22Rv1 (cell line): ENCODE measurements at regions not wholly inside any gene's neighbourhood (a gene's known extent, or its start where the extent isn't known, plus 50 kb on each side); places are given as distances from the start of the nearest gene placed in this dataset.

Source experiments
- ZFX ChIP-seq: fragments of 450-650 bp; IDR thresholded peaks from 2 replicates; pipeline ENCODE4 v1.6.1; 2017; ENCODE audit warnings: antibody characterized with exemption, borderline replicate concordance
- TF ChIP-seq, protein P1 (sequence below): fragments of 450-650 bp; IDR thresholded peaks from 2 replicates; pipeline ENCODE4 v1.5.1; 2017; ENCODE audit warnings: mild to moderate bottlenecking

DNA sequence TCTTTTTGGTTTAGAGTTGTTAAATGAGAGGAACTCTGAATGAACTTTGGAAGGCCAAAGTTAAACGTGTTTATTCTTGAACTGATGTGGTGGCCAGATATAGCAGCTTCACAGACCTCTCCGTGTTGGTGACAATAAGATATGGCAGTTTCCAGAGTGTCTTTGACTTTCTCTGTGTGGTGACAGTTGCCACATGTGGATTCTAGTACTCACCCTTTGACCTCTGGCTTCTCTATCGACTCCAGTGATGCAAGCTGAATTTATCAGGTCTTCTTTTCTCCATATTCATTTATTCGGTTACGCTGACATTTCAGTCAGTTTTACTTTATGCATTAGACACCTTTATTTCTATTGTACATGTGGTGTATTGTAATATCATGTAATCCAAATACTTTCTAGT, 1469.5 kb downstream of the SLITRK1 start:
- TF ChIP-seq, protein P1, sequence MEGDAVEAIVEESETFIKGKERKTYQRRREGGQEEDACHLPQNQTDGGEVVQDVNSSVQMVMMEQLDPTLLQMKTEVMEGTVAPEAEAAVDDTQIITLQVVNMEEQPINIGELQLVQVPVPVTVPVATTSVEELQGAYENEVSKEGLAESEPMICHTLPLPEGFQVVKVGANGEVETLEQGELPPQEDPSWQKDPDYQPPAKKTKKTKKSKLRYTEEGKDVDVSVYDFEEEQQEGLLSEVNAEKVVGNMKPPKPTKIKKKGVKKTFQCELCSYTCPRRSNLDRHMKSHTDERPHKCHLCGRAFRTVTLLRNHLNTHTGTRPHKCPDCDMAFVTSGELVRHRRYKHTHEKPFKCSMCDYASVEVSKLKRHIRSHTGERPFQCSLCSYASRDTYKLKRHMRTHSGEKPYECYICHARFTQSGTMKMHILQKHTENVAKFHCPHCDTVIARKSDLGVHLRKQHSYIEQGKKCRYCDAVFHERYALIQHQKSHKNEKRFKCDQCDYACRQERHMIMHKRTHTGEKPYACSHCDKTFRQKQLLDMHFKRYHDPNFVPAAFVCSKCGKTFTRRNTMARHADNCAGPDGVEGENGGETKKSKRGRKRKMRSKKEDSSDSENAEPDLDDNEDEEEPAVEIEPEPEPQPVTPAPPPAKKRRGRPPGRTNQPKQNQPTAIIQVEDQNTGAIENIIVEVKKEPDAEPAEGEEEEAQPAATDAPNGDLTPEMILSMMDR = no peak
- TF ChIP-seq ZFX = no peak
